Retinal pigment epithelial cell (primary cell): ENCODE measurements at regions not wholly inside any gene's neighbourhood (a gene's known extent, or its start where the extent isn't known, plus 50 kb on each side); places are given as distances from the start of the nearest gene placed in this dataset.
"Not testable (repeated sequence)": the region's sequence is repeated elsewhere in the genome, so short reads cannot be mapped to it uniquely, and the experiment has no call there.

Source experiments
- DNase-seq: peaks from one replicate; pipeline ENCODE4 v3.0.0-alpha.2; 2010; ENCODE audit warnings: low read depth
- H3K4me3 ChIP-seq: 2 replicates; pipeline ENCODE4 v1.5.1; 2011; ENCODE audit warnings: mild to moderate bottlenecking, low read length, control low read depth, moderate library complexity
- TF ChIP-seq, protein P1 (sequence below): conservative IDR thresholded peaks from 2 replicates; pipeline ENCODE4 v1.5.1; 2011; ENCODE audit warnings: low read depth, low read length, control low read depth, inconsistent platforms

DNA sequence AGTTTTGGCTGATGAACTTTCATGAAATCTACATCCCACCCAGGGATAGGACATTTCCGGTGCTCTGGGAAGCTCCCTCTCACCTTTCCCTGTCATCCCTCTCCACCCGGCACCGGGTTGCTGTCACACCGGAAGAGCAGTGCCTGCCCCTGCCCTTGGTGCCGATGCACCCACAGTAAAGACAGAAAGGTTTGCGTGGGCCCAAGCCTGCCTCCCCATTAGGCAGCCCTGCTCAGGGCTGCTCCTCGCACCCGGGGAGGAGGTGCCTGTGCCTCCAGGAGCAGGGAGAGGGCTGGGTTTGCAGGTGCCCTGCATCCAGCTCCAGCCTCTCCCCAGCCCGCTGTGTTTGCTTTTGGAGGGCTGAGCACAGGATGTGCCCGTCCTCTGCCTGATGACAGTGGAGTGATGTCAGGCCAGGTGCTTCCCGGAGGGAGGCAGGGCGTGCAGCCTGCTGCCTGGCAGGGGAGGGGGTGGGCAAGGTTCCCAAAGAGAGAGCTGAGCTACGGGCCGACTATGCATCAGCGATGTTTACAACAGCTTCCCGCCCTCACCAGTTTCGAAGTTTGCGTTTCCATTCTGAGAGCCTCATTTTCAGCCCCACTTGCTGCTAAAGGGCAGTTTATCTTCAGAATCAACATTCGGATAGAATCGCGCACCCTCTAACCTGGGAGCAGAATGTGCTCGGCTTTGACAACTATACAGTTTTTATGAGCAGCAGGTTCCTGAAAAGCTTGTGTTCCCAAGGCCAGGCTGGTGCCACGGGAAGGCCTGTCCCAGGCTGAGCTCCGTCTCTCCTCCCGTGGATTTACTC lies 83.2 kb upstream of the CLDN5 start:
- no peak for DNase-seq
- H3K4me3 ChIP-seq: no peak overlapping the region
- TF ChIP-seq, protein P1, sequence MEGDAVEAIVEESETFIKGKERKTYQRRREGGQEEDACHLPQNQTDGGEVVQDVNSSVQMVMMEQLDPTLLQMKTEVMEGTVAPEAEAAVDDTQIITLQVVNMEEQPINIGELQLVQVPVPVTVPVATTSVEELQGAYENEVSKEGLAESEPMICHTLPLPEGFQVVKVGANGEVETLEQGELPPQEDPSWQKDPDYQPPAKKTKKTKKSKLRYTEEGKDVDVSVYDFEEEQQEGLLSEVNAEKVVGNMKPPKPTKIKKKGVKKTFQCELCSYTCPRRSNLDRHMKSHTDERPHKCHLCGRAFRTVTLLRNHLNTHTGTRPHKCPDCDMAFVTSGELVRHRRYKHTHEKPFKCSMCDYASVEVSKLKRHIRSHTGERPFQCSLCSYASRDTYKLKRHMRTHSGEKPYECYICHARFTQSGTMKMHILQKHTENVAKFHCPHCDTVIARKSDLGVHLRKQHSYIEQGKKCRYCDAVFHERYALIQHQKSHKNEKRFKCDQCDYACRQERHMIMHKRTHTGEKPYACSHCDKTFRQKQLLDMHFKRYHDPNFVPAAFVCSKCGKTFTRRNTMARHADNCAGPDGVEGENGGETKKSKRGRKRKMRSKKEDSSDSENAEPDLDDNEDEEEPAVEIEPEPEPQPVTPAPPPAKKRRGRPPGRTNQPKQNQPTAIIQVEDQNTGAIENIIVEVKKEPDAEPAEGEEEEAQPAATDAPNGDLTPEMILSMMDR: no peak

GRCh38 chr22:19608003-19608690 lies 83.9 kb upstream of the CLDN5 start:
- H3K4me3 ChIP-seq: no peak overlapping the region
- no peak for DNase-seq
- TF ChIP-seq, protein P1: no peak

DNA sequence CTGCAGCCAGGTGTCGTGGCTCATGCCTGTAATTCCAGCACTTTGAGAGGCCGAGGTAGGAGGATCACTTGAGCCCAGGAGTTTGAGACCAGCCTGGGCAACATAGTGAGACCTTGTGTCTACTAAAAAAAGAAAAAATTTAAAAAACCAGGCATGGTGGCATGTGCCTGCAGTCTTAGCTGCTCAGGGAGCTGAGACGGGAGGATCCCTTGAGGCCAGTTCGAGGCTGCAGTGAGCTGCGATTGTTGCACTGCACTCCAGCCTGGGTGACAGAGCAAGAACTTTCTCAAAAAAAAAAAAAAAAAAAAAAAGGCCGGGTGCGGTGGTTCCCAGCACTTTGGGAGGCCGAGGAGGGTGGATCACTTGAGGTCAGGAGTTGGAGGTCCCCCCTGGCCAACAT lies 85.5 kb upstream of the CLDN5 start:
- not testable (repeated sequence) for DNase-seq, H3K4me3 ChIP-seq

GRCh38 chr22:19610518-19611253 lies 86.5 kb upstream of the CLDN5 start:
- no peak for DNase-seq
- no peak overlapping the region for H3K4me3 ChIP-seq
- TF ChIP-seq, protein P1: no peak

DNA sequence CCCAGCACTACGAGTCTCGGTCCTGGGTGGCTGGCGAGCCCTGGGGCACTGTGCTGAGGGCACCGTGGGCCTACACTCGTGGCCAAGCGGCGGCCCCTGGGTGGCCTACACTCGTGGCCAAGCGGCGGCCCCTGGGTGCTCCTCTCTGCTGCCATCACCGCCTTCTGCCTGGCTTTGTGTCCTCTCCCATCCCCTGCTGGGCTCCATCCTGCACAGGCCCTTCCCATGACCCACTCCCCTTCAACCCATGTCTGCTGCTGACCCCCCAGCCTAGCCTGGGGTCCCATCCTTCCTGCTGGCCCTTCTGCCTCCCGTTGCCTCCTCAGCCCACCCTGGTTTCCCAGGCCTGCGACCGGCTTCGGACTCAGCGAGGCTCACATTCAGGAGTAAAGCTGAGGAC lies 87.4 kb upstream of the CLDN5 start:
- TF ChIP-seq, protein P1: no peak
- no peak overlapping the region for H3K4me3 ChIP-seq
- no peak for DNase-seq

DNA sequence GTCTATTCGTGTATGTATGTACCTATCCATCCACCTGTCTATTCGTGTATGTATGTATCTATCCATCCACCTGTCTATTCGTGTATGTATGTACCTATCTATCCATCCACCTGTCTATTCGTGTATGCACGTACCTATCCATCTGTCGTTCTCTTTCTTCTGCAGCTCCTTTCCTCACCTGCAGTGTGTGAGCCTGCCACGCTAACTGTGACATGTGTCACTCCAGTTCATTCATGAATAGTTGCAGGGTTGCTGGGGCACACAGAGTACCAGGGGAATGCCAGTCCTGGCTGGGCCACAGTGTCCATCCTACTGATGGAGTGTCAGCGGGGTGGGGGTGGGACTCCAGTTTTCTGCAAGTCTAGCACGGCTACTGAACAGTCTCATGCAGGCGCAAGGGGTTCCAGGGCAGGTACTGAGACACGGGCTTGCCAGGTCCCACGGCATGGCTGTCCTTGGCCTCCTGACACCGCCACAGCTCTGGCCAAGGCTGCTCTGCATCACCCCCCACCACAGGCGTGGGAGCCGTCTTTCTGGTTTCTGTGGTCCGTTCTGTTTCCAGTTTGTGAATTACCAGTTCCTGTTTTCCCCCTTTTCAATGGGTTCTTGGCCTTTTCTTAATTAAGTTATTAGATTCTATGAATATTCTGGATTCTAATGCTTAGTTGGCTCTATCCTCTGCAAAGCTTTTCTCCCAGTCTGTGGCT lies 88.8 kb upstream of the CLDN5 start:
- H3K4me3 ChIP-seq: no peak overlapping the region
- no peak for DNase-seq
- TF ChIP-seq, protein P1: no peak

DNA sequence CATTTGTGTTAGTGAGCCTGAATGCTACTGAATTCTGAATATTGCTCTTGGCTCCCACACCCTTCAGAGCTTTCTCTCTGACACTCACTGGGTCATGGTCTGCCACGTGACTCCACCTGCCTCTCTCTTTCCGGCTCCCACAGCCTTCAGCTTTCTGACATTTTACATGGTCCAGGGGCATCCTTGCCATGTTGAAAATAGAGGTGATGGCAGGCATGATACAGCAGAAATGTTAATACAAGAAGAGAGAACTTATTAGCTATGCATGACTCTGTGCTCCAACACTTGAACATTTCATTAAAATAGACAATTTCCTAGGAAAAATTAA lies 90.3 kb upstream of the CLDN5 start:
- DNase-seq: no peak
- TF ChIP-seq, protein P1: no peak
- H3K4me3 ChIP-seq: no peak overlapping the region
